Esophagus muscularis mucosa (tissue), 3 donors: ENCODE measurements at regions not wholly inside any gene's neighbourhood (a gene's known extent, or its start where the extent isn't known, plus 50 kb on each side); places are given as distances from the start of the nearest gene placed in this dataset.

Experiments
- POLR2A ChIP-seq: fragments of 450-650 bp; IDR thresholded peaks from one replicate; pipeline ENCODE4 v1.6.1; 2017; ENCODE audit warnings: antibody characterized with exemption, moderate library complexity, mild to moderate bottlenecking, low read depth
- POLR2AphosphoS5 ChIP-seq, 2 donors: sonication (generic); formaldehyde crosslinking; IDR thresholded peaks; one replicate each; pipeline ENCODE4 v1.6.1; 2017; ENCODE audit warnings: antibody characterized with exemption in 2 of 2
- TF ChIP-seq, protein P1 (sequence below), 3 experiments: fragments of 200-600 bp in 2 of 3; fragments of 450-650 bp in 1 of 3; sonication (generic) in 2 of 3; IDR thresholded peaks; one replicate each; pipeline ENCODE4 v1.5.1; 2017 to 2019; ENCODE audit warnings: antibody characterized with exemption in 3 of 3, mild to moderate bottlenecking in 2 of 3, moderate library complexity in 1 of 3

DNA sequence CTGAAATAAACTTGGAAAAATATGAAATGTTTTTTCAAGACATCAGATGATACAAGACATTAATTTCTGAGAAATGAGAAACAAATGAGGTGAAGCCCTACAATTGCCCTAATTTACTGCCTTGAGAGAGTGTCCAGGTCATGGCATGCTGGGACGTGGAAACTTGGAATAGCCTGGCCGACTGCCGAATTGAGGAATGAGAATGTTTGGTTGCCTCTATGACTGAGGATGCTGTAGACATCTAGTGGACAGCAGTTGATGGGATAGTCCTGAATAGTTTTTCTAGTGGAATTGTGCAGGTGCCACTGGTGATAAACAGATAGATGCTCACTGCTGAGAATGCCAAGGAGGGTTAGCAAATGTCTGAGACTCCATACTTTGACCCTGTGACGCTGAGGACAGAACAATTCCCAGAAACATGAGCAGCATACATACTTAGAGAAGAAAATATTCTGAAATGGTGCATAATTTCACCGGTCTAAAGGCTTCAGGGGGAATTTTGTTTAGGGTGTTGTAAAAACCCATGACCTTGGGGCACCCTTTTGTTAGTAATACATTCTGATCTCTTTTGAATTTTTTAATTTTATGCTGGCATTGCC lies 56.5 kb upstream of the CWC22 start:
- TF ChIP-seq, protein P1, sequence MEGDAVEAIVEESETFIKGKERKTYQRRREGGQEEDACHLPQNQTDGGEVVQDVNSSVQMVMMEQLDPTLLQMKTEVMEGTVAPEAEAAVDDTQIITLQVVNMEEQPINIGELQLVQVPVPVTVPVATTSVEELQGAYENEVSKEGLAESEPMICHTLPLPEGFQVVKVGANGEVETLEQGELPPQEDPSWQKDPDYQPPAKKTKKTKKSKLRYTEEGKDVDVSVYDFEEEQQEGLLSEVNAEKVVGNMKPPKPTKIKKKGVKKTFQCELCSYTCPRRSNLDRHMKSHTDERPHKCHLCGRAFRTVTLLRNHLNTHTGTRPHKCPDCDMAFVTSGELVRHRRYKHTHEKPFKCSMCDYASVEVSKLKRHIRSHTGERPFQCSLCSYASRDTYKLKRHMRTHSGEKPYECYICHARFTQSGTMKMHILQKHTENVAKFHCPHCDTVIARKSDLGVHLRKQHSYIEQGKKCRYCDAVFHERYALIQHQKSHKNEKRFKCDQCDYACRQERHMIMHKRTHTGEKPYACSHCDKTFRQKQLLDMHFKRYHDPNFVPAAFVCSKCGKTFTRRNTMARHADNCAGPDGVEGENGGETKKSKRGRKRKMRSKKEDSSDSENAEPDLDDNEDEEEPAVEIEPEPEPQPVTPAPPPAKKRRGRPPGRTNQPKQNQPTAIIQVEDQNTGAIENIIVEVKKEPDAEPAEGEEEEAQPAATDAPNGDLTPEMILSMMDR (IDR thresholded peaks at IDR 0.05): no peak
- no peak for TF ChIP-seq POLR2A
- no peak for TF ChIP-seq POLR2AphosphoS5 (IDR thresholded peaks at IDR 0.05)
